ENCODE measurements at regions not wholly inside any gene's neighbourhood (a gene's known extent, or its start where the extent isn't known, plus 50 kb on each side); places are given as distances from the start of the nearest gene placed in this dataset.

- TF ChIP-seq CTCF (IDR thresholded peaks at IDR 0.05): no peak
- no peak for TF ChIP-seq POLR2AphosphoS5 (IDR thresholded peaks at IDR 0.05)
- TF ChIP-seq POLR2A (IDR thresholded peaks at IDR 0.05): no peak
- no peak for TF ChIP-seq EP300 (IDR thresholded peaks at IDR 0.05)
Observed at GRCh38 chr5:1723476-1723875, 76.2 kb downstream of the MRPL36 start.
